ENCODE measurements at regions not wholly inside any gene's neighbourhood (a gene's known extent, or its start where the extent isn't known, plus 50 kb on each side); places are given as distances from the start of the nearest gene placed in this dataset.

DNA sequence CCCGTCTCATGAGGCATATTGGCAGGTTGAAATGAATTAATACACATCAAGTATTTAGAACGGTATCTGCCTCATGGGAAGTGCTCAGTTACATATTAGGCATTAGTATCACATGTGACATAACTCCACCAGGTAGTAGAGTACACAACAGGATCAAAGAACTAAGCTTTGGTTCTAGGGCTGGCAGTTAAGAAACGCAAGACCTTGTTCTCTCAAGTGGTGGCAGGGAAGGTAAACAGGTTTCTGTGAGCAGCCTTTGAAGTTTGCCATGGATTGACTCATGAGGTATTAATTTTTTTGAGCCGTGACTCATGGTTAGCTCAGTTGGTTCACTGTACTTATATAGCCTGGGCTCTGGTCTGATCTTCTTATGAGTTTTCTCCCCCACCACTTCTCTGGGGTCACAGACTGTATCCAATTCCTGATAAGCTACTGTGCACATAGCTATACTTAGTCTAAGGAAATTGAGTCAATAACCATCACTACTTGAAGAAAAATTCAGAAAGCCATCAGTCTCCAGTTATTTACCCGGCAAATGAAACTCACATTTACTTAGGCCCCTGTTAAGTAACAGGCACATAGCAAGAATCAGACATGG, 155.6 kb upstream of the STT3B start:
- Histone ChIP-seq H2AFZ (replicated peaks) (no peak overlapping the region), H3K36me3 (no peaks in the 10 kb centered on the region), H3K9me3 (ENCODE audit: low read depth) (no peaks in the 10 kb centered on the region), H3K79me2 (ENCODE audit: low read depth) (no peaks in the 10 kb centered on the region), H3F3A (ENCODE audit: low read depth) (no peaks in the 10 kb centered on the region), H3K27ac (no peak overlapping the region), H3K4me1 (no peaks in the 10 kb centered on the region), H3K4me3 (no peak overlapping the region), H4K20me1 (ENCODE audit: low read depth) (no peaks in the 10 kb centered on the region), H3K27me3 (no peaks in the 10 kb centered on the region), H3K4me2 (no peak overlapping the region), H3K9ac (no peak overlapping the region)
- no peaks in the 10 kb centered on the region for H3K36me3 Mint-ChIP-seq
- no peaks in the 10 kb centered on the region for H3K9me3 Mint-ChIP-seq
- H3K27me3 Mint-ChIP-seq (ENCODE audit: insufficient read depth, low read depth) = peaks cover 2% of the 10 kb centered on the region
- H3K4me3 Mint-ChIP-seq = no peak overlapping the region
- no peak overlapping the region for H3K27ac Mint-ChIP-seq
- no peak for DNase-seq (ENCODE audit: low spot score)
- peaks cover 14% of the 10 kb centered on the region for H3K4me1 Mint-ChIP-seq
- TF ChIP-seq, protein P1, sequence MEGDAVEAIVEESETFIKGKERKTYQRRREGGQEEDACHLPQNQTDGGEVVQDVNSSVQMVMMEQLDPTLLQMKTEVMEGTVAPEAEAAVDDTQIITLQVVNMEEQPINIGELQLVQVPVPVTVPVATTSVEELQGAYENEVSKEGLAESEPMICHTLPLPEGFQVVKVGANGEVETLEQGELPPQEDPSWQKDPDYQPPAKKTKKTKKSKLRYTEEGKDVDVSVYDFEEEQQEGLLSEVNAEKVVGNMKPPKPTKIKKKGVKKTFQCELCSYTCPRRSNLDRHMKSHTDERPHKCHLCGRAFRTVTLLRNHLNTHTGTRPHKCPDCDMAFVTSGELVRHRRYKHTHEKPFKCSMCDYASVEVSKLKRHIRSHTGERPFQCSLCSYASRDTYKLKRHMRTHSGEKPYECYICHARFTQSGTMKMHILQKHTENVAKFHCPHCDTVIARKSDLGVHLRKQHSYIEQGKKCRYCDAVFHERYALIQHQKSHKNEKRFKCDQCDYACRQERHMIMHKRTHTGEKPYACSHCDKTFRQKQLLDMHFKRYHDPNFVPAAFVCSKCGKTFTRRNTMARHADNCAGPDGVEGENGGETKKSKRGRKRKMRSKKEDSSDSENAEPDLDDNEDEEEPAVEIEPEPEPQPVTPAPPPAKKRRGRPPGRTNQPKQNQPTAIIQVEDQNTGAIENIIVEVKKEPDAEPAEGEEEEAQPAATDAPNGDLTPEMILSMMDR (IDR thresholded peaks at IDR 0.05) = no peak
- TF ChIP-seq EZH2 (IDR thresholded peaks at IDR 0.05) = no peak
- no peak for TF ChIP-seq EZH2phosphoT487 (IDR thresholded peaks at IDR 0.05)

DNA sequence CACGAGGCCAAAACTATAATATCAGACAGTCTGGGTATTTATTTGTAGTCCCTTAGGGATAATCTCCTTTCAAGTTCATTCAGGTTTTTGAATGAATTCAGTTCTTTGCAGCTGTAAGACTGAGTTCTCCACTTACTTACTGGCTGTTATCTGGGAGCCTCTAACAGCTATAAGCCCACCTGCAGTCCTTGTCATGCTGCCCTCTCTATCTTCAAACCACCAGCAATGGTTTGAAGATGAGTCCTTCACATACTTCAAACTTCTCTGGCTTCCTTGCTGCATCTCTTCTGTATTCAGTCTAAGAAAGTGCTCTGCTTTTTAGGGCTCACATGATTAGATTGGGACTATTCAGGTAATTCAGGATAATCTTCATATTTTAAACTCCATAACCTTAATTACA, 154.5 kb upstream of the STT3B start:
- Histone ChIP-seq H3K27me3 (no peaks in the 10 kb centered on the region), H3K4me1 (no peaks in the 10 kb centered on the region), H3F3A (ENCODE audit: low read depth) (no peaks in the 10 kb centered on the region), H4K20me1 (ENCODE audit: low read depth) (no peaks in the 10 kb centered on the region), H3K4me3 (no peak overlapping the region), H3K36me3 (no peaks in the 10 kb centered on the region), H3K79me2 (ENCODE audit: low read depth) (no peaks in the 10 kb centered on the region), H3K27ac (no peak overlapping the region), H2AFZ (replicated peaks) (no peak overlapping the region), H3K9ac (no peak overlapping the region), H3K9me3 (ENCODE audit: low read depth) (no peaks in the 10 kb centered on the region), H3K4me2 (no peak overlapping the region)
- no peak overlapping the region for H3K27ac Mint-ChIP-seq
- no peaks in the 10 kb centered on the region for H3K36me3 Mint-ChIP-seq
- no peaks in the 10 kb centered on the region for H3K9me3 Mint-ChIP-seq
- H3K4me1 Mint-ChIP-seq = peaks cover 8% of the 10 kb centered on the region
- TF ChIP-seq, protein P1 (IDR thresholded peaks at IDR 0.05) = no peak
- TF ChIP-seq EZH2 (IDR thresholded peaks at IDR 0.05) (no peak), EZH2phosphoT487 (IDR thresholded peaks at IDR 0.05) (no peak)
- H3K27me3 Mint-ChIP-seq (ENCODE audit: insufficient read depth, low read depth) = peaks cover 2% of the 10 kb centered on the region
- H3K4me3 Mint-ChIP-seq = no peak overlapping the region
- no peak for DNase-seq (ENCODE audit: low spot score)

DNA sequence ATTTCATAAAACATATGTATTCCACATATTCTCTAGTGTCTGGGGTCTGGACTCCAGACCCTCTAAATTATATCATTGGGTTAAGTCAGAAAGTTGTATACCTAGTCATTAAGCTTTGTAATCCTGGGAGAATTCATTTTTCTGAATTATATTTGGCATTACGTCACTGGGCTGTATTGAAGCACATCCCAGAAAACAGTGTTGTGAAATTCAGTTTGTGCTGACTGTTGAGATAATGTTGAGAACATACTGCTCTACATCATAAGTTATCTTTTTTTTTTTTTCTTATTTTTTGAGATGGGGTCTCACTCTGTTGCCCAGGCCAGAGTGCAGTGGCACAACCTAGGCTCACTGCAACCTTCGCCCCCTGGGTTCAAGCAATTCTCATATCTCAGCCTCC, 153.1 kb upstream of the STT3B start:
- Histone ChIP-seq H3K27ac (no peak overlapping the region), H3F3A (ENCODE audit: low read depth) (no peaks in the 10 kb centered on the region), H4K20me1 (ENCODE audit: low read depth) (no peaks in the 10 kb centered on the region), H3K4me3 (no peak overlapping the region), H3K4me1 (no peaks in the 10 kb centered on the region), H3K4me2 (no peak overlapping the region), H3K79me2 (ENCODE audit: low read depth) (no peaks in the 10 kb centered on the region), H2AFZ (replicated peaks) (no peak overlapping the region), H3K9me3 (ENCODE audit: low read depth) (no peaks in the 10 kb centered on the region), H3K36me3 (no peaks in the 10 kb centered on the region), H3K9ac (no peak overlapping the region), H3K27me3 (no peaks in the 10 kb centered on the region)
- no peak overlapping the region for H3K27ac Mint-ChIP-seq
- no peaks in the 10 kb centered on the region for H3K36me3 Mint-ChIP-seq
- H3K4me1 Mint-ChIP-seq = peaks cover 3% of the 10 kb centered on the region
- TF ChIP-seq EZH2phosphoT487 (IDR thresholded peaks at IDR 0.05) (no peak), EZH2 (IDR thresholded peaks at IDR 0.05) (no peak)
- TF ChIP-seq, protein P1 (IDR thresholded peaks at IDR 0.05) = no peak
- no peak overlapping the region for H3K4me3 Mint-ChIP-seq
- no peak for DNase-seq (ENCODE audit: low spot score)
- H3K9me3 Mint-ChIP-seq = no peaks in the 10 kb centered on the region
- peaks cover 2% of the 10 kb centered on the region for H3K27me3 Mint-ChIP-seq (ENCODE audit: insufficient read depth, low read depth)

Measured in neural progenitor cell (in vitro differentiated cells).